ENCODE measurements at regions not wholly inside any gene's neighbourhood (a gene's known extent, or its start where the extent isn't known, plus 50 kb on each side); places are given as distances from the start of the nearest gene placed in this dataset.

- no peak overlapping the region for H3K14ac ChIP-seq (ENCODE audit: insufficient read depth, low read length)
- H3K9me3 Mint-ChIP-seq: peaks cover 0 to 3% of the 10 kb centered on the region in 2 experiments; a peak in 2 of 5 replicates
- H3K27ac ChIP-seq (ENCODE audit: insufficient read length, low read depth, low read length): no peak overlapping the region
- no peaks in the 10 kb centered on the region for H3K79me2 ChIP-seq (ENCODE audit: insufficient read depth, low read length)
- H3K4me1 Mint-ChIP-seq: peaks cover 6 to 7% of the 10 kb centered on the region in 2 experiments; a peak in 1 of 4 replicates
- no peak overlapping the region for H3K4ac ChIP-seq (ENCODE audit: low read depth, low read length)
- H3K18ac ChIP-seq (ENCODE audit: insufficient read length, low read depth, low read length): no peak overlapping the region
- no peak overlapping the region for H2BK5ac ChIP-seq (ENCODE audit: insufficient read length, low read length)
- no peak overlapping the region for H3K4me2 ChIP-seq (ENCODE audit: insufficient read depth, insufficient read length, low read length)
- TF ChIP-seq, protein P1, sequence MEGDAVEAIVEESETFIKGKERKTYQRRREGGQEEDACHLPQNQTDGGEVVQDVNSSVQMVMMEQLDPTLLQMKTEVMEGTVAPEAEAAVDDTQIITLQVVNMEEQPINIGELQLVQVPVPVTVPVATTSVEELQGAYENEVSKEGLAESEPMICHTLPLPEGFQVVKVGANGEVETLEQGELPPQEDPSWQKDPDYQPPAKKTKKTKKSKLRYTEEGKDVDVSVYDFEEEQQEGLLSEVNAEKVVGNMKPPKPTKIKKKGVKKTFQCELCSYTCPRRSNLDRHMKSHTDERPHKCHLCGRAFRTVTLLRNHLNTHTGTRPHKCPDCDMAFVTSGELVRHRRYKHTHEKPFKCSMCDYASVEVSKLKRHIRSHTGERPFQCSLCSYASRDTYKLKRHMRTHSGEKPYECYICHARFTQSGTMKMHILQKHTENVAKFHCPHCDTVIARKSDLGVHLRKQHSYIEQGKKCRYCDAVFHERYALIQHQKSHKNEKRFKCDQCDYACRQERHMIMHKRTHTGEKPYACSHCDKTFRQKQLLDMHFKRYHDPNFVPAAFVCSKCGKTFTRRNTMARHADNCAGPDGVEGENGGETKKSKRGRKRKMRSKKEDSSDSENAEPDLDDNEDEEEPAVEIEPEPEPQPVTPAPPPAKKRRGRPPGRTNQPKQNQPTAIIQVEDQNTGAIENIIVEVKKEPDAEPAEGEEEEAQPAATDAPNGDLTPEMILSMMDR (conservative IDR thresholded peaks at IDR 0.05): no peak
- H3K23me2 ChIP-seq (ENCODE audit: insufficient read length, low read depth, low read length, poor library complexity, severe bottlenecking): no peaks in the 10 kb centered on the region
- no peaks in the 10 kb centered on the region for H3K36me3 Mint-ChIP-seq (ENCODE audit: insufficient read depth in 1 of 3, low read depth in 3 of 3)
- H3K9me3 ChIP-seq (ENCODE audit: control insufficient read depth, low read depth, low read length): no peaks in the 10 kb centered on the region
- no peak overlapping the region for H2BK20ac ChIP-seq (ENCODE audit: low read depth, low read length, poor library complexity, severe bottlenecking)
- H2AK5ac ChIP-seq (ENCODE audit: insufficient read length, low read length): no peak overlapping the region
- no peaks in the 10 kb centered on the region for H4K20me1 ChIP-seq (ENCODE audit: control insufficient read depth, insufficient read depth, insufficient read length)
- no CpG with 5 or more reads among the region's 1 CpG for WGBS (ENCODE audit: extremely low coverage, insufficient read length, low lambda C conversion rate)
- H3T11ph ChIP-seq (ENCODE audit: low read length): no peak overlapping the region
- H3K4me1 ChIP-seq (ENCODE audit: insufficient read depth, low read length): no peaks in the 10 kb centered on the region
- no peak overlapping the region for H4K5ac ChIP-seq (ENCODE audit: insufficient read length, low read depth, low read length)
- no peak overlapping the region for H3K27ac Mint-ChIP-seq
- H3K56ac ChIP-seq (ENCODE audit: insufficient read length, low read depth, low read length): no peak overlapping the region
- no peaks in the 10 kb centered on the region for H3K79me1 ChIP-seq (ENCODE audit: insufficient read depth, low read depth, low read length, poor library complexity, severe bottlenecking)
- H2AFZ ChIP-seq (ENCODE audit: low read length): no peak overlapping the region
- H2BK15ac ChIP-seq (ENCODE audit: low read depth, low read length): no peak overlapping the region
- no peak overlapping the region for H3K9ac ChIP-seq (ENCODE audit: extremely low read depth, insufficient read length, low read length)
- H4K91ac ChIP-seq (ENCODE audit: insufficient read length, low read depth, low read length): no peak overlapping the region
- H2BK12ac ChIP-seq (ENCODE audit: insufficient read length, low read depth, low read length): no peak overlapping the region
- no peak overlapping the region for H3K4me3 Mint-ChIP-seq
- H3K27me3 ChIP-seq (ENCODE audit: insufficient read depth, low read length): no peaks in the 10 kb centered on the region
- H4K8ac ChIP-seq (replicated peaks; ENCODE audit: insufficient read length, low read depth, low read length): no peak overlapping the region
- H3K27me3 Mint-ChIP-seq (ENCODE audit: low read depth): no peaks in the 10 kb centered on the region
- no peak overlapping the region for H3K23ac ChIP-seq (ENCODE audit: insufficient read length, low read depth, low read length)
- H2BK120ac ChIP-seq (ENCODE audit: low read depth, low read length, poor library complexity, severe bottlenecking): no peak overlapping the region
- DNase-seq: no peak
Observed at GRCh38 chr1:60228041-60228491, 154.5 kb upstream of the C1orf87 start.
